Activated T-helper 2 cell treated with anti-CD3 and anti-CD28 coated beads, Interferon-gamma antibody, Interleukin-2, Interleukin-4, amounts not matched to agents 10 μg/mL and 5 μg/mL and 100 μg/mL, durations not matched to agents 14 hours and 24 hours and 36 hours (primary cell): ENCODE measurements at regions not wholly inside any gene's neighbourhood (a gene's known extent, or its start where the extent isn't known, plus 50 kb on each side); places are given as distances from the start of the nearest gene placed in this dataset.
"Not testable (repeated sequence)": the region's sequence is repeated elsewhere in the genome, so short reads cannot be mapped to it uniquely, and the experiment has no call there.

Experiments
- DNase-seq: peaks from one replicate; pipeline ENCODE4 v3.0.0; 2021; ENCODE audit warnings: low spot score
- H3K27ac Mint-ChIP-seq: one replicate; pipeline ENCODE4 v1.8.0; 2021; ENCODE audit warnings: mixed read lengths
- H3K27me3 Mint-ChIP-seq: one replicate; pipeline ENCODE4 v1.8.0; 2021; ENCODE audit warnings: low read depth, mixed read lengths
- H3K36me3 Mint-ChIP-seq: one replicate; pipeline ENCODE4 v1.8.0; 2021; ENCODE audit warnings: low read depth, mixed read lengths
- H3K4me1 Mint-ChIP-seq: one replicate; pipeline ENCODE4 v1.8.0; 2021; ENCODE audit warnings: low read depth, mixed read lengths
- H3K4me3 Mint-ChIP-seq: one replicate; pipeline ENCODE4 v1.8.0; 2021; ENCODE audit warnings: low read depth, mild to moderate bottlenecking, moderate library complexity, mixed read lengths
- H3K9me3 Mint-ChIP-seq: one replicate; pipeline ENCODE4 v1.8.0; 2021; ENCODE audit warnings: mixed read lengths
- intact Hi-C: fragments of 100-400 bp; cut with micrococcal nuclease; formaldehyde crosslinking; loops from one replicate; pipeline ENCODE4 v1.15.1; 2023

GRCh38 chr5:119928974-119929373 lies 299.6 kb downstream of the FAM170A start:
- H3K9me3 Mint-ChIP-seq = no peaks in the 10 kb centered on the region
- H3K27me3 Mint-ChIP-seq = no peaks in the 10 kb centered on the region
- H3K4me1 Mint-ChIP-seq = no peaks in the 10 kb centered on the region
- intact Hi-C loops = no loop called here
- no peak overlapping the region for H3K4me3 Mint-ChIP-seq
- no peak for DNase-seq
- no peaks in the 10 kb centered on the region for H3K36me3 Mint-ChIP-seq
- no peak overlapping the region for H3K27ac Mint-ChIP-seq

- H3K4me3 Mint-ChIP-seq = no peak overlapping the region
These were observed 301.1 kb downstream of the FAM170A start for GRCh38 chr5:119930490-119930889.

GRCh38 chr5:119943148-119943547 lies 313.8 kb downstream of the FAM170A start:
- H3K9me3 Mint-ChIP-seq = no peaks in the 10 kb centered on the region
- H3K36me3 Mint-ChIP-seq = no peaks in the 10 kb centered on the region
- H3K4me1 Mint-ChIP-seq = no peaks in the 10 kb centered on the region
- no peak for DNase-seq
- no peak overlapping the region for H3K4me3 Mint-ChIP-seq
- H3K27ac Mint-ChIP-seq = no peak overlapping the region
- intact Hi-C loops = no loop called here
- H3K27me3 Mint-ChIP-seq = no peaks in the 10 kb centered on the region

More at GRCh38 chr5:119930490-119930889, 301.1 kb downstream of the FAM170A start:
- Mint-ChIP-seq H3K4me1 (no peaks in the 10 kb centered on the region), H3K27me3 (no peaks in the 10 kb centered on the region), H3K27ac (no peak overlapping the region), H3K36me3 (no peaks in the 10 kb centered on the region), H3K9me3 (no peaks in the 10 kb centered on the region)
- DNase-seq = no peak
- intact Hi-C loops = no loop called here

GRCh38 chr5:119945691-119946090 lies 316.3 kb downstream of the FAM170A start:
- no peaks in the 10 kb centered on the region for H3K9me3 Mint-ChIP-seq
- DNase-seq = no peak
- no peaks in the 10 kb centered on the region for H3K27me3 Mint-ChIP-seq
- intact Hi-C loops = no loop called here
- H3K4me3 Mint-ChIP-seq = no peak overlapping the region
- H3K36me3 Mint-ChIP-seq = no peaks in the 10 kb centered on the region
- no peaks in the 10 kb centered on the region for H3K4me1 Mint-ChIP-seq
- no peak overlapping the region for H3K27ac Mint-ChIP-seq

- no peak for DNase-seq
- Mint-ChIP-seq H3K4me1 (no peaks in the 10 kb centered on the region), H3K9me3 (no peaks in the 10 kb centered on the region), H3K36me3 (no peaks in the 10 kb centered on the region), H3K4me3 (no peak overlapping the region), H3K27ac (no peak overlapping the region), H3K27me3 (no peaks in the 10 kb centered on the region)
- intact Hi-C loops = no loop called here
These were observed 318.8 kb downstream of the FAM170A start for GRCh38 chr5:119948162-119948561.

- Mint-ChIP-seq H3K9me3 (peaks cover 1% of the 10 kb centered on the region), H3K4me1 (no peaks in the 10 kb centered on the region), H3K36me3 (no peaks in the 10 kb centered on the region), H3K27me3 (no peaks in the 10 kb centered on the region), H3K4me3 (no peak overlapping the region), H3K27ac (no peak overlapping the region)
- DNase-seq = no peak
- intact Hi-C loops = no loop called here
These were observed 320.2 kb downstream of the FAM170A start for GRCh38 chr5:119949426-119949999.

- no peak overlapping the region for H3K27ac Mint-ChIP-seq
- intact Hi-C loops = no loop called here
- H3K4me3 Mint-ChIP-seq = no peak overlapping the region
- peaks cover 5% of the 10 kb centered on the region for H3K9me3 Mint-ChIP-seq
- DNase-seq = no peak
- no peaks in the 10 kb centered on the region for H3K4me1 Mint-ChIP-seq
- no peaks in the 10 kb centered on the region for H3K27me3 Mint-ChIP-seq
- no peaks in the 10 kb centered on the region for H3K36me3 Mint-ChIP-seq
These were observed 322.1 kb downstream of the FAM170A start for GRCh38 chr5:119951330-119951934.

GRCh38 chr5:119953474-119953873 lies 324.1 kb downstream of the FAM170A start:
- no peaks in the 10 kb centered on the region for H3K36me3 Mint-ChIP-seq
- no peak overlapping the region for H3K27ac Mint-ChIP-seq
- H3K27me3 Mint-ChIP-seq = no peaks in the 10 kb centered on the region
- H3K4me3 Mint-ChIP-seq = no peak overlapping the region
- H3K4me1 Mint-ChIP-seq = no peaks in the 10 kb centered on the region
- peaks cover 8% of the 10 kb centered on the region for H3K9me3 Mint-ChIP-seq
- no peak for DNase-seq
- intact Hi-C loops = no loop called here

GRCh38 chr5:119954106-119954505 lies 324.7 kb downstream of the FAM170A start:
- no peaks in the 10 kb centered on the region for H3K27me3 Mint-ChIP-seq
- H3K4me1 Mint-ChIP-seq = no peaks in the 10 kb centered on the region
- intact Hi-C loops = no loop called here

GRCh38 chr5:119961993-119962392 lies 332.6 kb downstream of the FAM170A start:
- no peaks in the 10 kb centered on the region for H3K27me3 Mint-ChIP-seq
- H3K27ac Mint-ChIP-seq = no peak overlapping the region
- peaks cover 6% of the 10 kb centered on the region for H3K9me3 Mint-ChIP-seq
- intact Hi-C loops = no loop called here
- no peaks in the 10 kb centered on the region for H3K36me3 Mint-ChIP-seq
- H3K4me1 Mint-ChIP-seq = no peaks in the 10 kb centered on the region
- no peak for DNase-seq
- H3K4me3 Mint-ChIP-seq = no peak overlapping the region

More at GRCh38 chr5:119954106-119954505, 324.7 kb downstream of the FAM170A start:
- H3K9me3 Mint-ChIP-seq = peaks cover 11% of the 10 kb centered on the region
- no peak overlapping the region for H3K27ac Mint-ChIP-seq
- no peak for DNase-seq
- no peaks in the 10 kb centered on the region for H3K36me3 Mint-ChIP-seq
- H3K4me3 Mint-ChIP-seq = no peak overlapping the region

GRCh38 chr5:119966028-119966427 lies 336.7 kb downstream of the FAM170A start:
- Mint-ChIP-seq H3K4me3 (no peak overlapping the region), H3K4me1 (no peaks in the 10 kb centered on the region)

GRCh38 chr5:119968690-119969089 lies 339.3 kb downstream of the FAM170A start:
- intact Hi-C loops = no loop called here
- DNase-seq = no peak
- no peaks in the 10 kb centered on the region for H3K4me1 Mint-ChIP-seq
- no peaks in the 10 kb centered on the region for H3K27me3 Mint-ChIP-seq
- no peaks in the 10 kb centered on the region for H3K36me3 Mint-ChIP-seq
- no peak overlapping the region for H3K27ac Mint-ChIP-seq
- H3K9me3 Mint-ChIP-seq = peaks cover 4% of the 10 kb centered on the region
- H3K4me3 Mint-ChIP-seq = no peak overlapping the region

More at GRCh38 chr5:119966028-119966427, 336.7 kb downstream of the FAM170A start:
- Mint-ChIP-seq H3K9me3 (peaks cover 4% of the 10 kb centered on the region), H3K27me3 (no peaks in the 10 kb centered on the region), H3K27ac (no peak overlapping the region), H3K36me3 (no peaks in the 10 kb centered on the region)
- intact Hi-C loops = no loop called here
- DNase-seq = no peak

GRCh38 chr5:119987077-119987476 lies 357.7 kb downstream of the FAM170A start:
- H3K4me3 Mint-ChIP-seq, intact Hi-C loops, H3K36me3 Mint-ChIP-seq, H3K27ac Mint-ChIP-seq, H3K4me1 Mint-ChIP-seq, H3K27me3 Mint-ChIP-seq, DNase-seq: not testable (repeated sequence)
- H3K9me3 Mint-ChIP-seq = peaks cover 33% of the 10 kb centered on the region
